GM19455 (cell line): ENCODE measurements at regions not wholly inside any gene's neighbourhood (a gene's known extent, or its start where the extent isn't known, plus 50 kb on each side); places are given as distances from the start of the nearest gene placed in this dataset.

ENCODE experiments used
- ATAC-seq: cut with Tn5 transposase; IDR thresholded peaks from one replicate; pipeline ENCODE4 v1.9.1; 2021; ENCODE audit not compliant: unreplicated experiment

DNA sequence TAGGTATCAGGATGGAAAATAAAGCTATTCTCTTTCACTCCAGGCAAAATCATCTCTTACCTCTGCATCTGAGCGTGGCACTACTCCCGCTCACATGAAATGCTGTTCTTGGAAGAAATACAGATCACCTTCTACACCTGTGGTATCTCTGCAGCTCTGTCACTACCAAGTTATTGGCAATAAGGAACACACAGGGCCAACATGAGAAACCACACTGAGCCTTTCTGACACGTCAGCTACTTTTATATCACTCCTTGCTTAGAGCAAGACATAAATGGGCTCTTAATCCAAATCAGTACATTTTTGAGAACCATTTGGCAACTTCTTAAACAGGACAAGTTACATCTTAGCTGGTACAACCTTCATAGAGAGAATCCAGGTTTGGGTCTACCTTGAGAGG is 101.8 kb upstream of the GUCY1A1 start:
- ATAC-seq = no peak

DNA sequence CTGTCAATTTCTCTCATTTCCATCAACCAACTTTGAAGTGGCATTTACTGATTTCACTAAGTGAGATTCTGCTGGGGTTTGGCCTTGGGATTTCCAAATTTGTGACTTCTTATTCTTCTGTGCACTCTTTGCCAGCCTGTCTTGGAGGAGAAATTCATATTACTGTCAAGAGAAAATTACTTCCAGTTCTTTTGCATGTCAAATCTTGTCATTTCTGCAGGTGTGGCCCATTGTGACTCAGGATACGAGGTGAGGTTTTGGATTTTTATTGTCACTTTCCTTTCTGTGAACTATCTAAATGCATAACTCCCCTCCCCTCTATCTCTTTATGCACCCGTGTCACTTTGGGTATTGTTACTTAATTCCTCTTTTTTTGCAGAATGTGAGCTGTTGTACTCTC is 102.6 kb upstream of the GUCY1A1 start:
- ATAC-seq = no peak

DNA sequence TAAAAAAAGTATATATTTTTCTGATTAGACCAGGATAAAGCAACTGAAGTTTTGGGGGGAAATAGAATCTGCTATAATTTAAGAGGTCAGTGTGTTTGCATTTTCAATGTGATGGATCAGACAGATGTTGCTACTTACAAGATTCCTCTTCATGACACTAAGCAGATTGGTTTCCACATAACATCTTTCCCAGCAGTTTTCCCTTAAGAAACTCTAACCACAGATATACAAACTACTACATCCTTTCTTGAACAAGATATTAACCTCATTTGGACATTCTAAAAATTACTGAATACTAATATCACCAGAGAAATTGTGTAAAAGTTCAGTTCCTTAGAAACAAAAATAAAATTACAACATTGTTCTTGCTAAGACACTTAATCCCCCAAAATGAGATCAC is 106.7 kb upstream of the GUCY1A1 start:
- no peak for ATAC-seq

DNA sequence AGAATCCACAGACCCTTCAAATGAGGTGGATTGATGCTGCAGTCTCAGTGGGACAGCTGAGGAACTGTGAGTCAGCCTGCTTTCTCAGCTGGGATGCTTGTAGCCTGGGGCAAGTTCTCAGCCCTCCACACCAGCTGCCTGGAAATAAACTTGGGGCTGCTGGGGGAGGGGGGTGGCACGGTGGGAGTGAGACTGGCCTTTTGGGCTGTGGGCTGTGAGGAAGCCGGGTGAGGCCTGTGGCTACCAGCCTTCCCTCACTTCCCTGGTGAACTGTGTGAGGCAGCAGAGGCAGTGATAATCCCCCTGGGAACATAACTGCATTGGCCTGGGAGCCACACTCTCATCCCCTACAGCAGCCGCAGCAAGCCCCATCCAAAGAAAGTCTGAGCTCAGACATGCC is 114.5 kb upstream of the GUCY1A1 start:
- no peak for ATAC-seq

DNA sequence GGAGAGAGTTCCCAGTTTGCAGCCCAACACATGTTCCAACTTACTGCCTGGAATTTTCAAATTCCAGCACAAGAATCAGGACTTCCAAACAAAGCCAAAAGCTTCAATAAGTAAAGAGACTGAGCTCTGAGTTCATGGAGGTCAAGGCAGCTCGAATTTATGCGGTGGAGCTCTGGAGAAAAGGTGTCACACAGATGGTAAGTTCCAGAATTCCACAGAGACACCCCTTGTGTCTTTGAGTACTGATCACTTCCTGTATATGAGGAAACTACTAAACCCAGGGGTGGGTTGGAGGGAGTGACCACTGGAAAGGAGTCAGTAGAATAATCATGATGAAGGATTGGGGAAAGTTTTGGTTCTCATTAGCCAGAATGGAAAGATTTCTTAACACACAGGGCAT is 118.5 kb upstream of the GUCY1A1 start:
- no peak for ATAC-seq

DNA sequence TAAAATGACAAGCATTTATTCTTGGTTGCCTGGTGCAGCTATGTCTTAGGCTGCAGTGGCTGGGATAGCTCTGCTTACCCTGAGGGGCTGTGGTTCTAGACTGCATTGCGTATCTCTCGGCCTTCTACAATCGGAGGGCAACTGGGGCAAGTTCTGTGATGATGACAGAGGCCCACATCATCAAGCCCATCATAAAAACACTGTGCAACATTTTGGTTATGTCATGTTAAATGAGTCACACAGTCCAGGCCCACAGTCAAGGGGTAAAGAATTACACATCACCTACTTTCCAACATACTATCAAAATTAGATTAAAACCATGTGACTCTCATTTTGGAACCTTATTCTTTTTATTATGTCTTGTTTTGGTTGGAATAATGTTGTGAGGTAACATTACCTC is 120.2 kb upstream of the GUCY1A1 start:
- ATAC-seq = no peak

DNA sequence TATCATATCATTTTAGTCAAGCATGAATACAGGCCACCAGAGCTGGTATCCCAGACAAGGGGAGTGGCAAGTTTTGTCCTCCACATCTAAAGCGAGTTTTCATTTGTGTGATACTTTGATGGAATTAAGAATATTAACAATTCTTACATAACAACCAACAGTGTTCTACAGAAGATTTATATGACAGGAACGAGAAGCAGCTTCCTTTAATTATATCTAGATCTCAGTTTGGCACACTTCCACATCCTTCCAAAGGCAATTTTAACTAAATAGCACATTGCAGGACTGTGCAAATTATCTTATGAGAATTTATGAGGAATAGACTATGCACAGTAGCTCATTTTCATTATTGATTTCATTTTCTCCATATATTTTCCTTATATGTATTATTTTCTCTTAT is 121.2 kb upstream of the GUCY1A1 start:
- no peak for ATAC-seq

DNA sequence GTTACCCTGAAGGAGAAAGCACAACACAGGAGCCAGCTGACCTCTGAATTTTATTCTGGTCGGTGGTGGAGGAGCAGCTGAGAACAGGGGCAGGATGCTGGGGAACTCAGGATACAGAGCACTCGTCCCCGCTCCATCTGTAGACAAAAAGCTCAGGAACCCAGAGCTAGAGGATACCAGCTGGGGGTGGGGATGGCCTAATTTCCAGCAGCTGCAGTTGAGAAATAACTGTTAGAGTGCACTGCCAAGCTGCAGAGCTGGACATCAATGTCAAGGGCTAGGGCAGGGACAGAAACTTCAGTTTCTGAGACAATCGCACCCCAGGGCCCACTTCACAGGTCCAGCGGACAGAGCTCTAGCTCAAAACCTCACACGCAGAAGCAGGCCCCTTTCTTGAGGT is 122.1 kb upstream of the GUCY1A1 start:
- ATAC-seq = no peak

DNA sequence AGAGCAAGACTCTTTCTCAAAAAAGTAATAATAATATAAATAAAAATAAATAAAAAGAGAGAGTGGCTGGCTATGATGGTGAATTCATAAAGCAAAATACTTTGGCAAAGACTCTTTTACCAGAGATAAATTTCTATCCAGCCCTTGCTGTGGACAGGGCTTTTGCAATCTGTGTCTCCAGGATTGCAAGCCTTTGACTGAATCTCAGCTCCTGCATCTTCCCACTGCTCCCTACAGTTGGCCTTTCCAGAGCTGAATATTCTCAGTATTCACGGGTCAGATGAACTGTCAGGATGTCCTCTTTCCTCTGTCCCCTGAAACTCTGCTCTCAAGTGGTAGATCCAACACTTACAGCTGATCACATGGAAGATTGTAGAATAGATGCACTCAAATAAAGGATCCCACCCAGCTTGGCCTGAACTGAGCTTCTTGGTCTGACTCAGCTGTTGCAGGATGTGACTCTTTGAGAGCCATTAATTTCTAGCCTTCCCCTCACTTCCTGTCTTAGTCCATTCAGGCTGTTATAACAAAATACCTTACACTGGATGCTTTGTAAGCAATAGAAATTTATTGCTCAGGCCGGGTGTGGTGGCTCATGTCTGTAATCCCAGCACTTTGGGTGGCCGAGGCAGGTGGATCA is 123.4 kb upstream of the GUCY1A1 start:
- no peak for ATAC-seq

DNA sequence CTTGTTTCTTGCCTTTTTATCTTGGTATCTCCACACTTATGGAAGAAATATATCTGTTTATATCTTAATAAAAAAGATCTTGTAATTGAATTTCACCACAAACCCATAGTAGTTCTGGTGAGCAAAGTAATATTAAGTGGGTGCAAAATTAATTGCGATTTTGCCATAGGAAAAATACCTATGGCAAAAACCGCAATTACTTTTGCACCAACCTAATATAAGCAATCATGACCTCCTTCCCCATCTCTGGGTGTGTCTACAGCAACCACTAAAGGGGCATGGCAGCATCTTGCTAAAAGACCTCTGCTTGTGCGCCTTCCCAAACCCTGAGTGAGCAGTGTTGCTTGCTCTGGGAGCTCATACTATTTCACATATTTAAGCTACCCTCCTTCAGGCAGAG is 124.2 kb upstream of the GUCY1A1 start:
- ATAC-seq = no peak

DNA sequence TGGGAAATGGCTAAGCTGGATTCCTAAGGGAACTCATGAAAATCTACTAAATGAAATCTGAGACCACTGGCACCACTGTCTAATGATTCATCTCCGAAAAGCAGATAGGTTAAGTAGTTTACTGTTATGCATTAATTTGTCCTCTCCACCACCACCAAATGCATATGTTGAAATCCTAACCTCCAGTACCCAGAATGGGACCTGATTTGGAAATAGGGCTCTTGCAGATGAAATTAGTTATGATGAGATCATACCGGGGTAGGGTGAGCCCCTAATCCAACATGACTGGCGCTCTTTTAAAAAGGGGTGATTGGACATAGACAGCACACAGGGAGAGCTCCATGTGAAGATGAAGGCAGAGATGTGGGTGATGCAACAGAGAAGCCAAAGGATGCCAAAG is 124.9 kb upstream of the GUCY1A1 start:
- ATAC-seq = no peak

DNA sequence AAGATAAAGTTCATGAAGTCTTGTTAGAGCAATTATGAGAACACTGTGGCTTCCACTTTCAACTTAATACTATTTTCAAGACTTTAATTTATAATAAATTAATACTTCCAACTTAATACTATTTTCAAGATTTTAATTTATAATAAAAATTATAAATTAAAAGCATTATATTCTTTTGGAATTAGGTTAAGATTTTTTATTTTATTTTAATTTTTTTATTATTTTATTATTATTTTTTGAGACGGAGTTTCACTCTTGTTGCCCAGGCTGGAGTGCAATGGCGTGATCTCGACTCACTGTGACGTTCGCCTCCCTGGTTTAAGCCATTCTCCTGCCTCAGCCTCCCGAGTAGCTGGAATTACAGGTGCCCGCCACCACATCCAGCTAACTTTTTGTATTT is 126.0 kb upstream of the GUCY1A1 start:
- ATAC-seq = no peak

DNA sequence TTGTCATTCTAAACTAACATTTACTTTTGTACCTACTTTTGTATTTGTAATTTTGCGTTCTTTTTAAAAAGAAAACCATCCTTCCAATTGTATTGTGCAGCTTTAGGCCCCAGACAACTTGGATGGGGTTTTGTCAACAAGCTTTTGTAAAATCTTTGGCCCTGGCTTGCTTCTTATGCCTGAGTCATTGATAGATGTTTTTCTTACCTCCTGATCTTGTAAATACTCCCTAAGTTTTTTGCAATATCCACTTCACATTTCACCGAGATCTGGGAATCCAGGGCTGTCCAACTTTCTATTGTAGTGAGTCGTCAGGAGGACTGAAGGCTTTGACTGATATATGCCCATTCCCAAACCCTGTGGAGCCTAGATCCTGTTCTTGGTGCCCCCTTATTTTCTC is 126.9 kb upstream of the GUCY1A1 start:
- ATAC-seq = no peak

DNA sequence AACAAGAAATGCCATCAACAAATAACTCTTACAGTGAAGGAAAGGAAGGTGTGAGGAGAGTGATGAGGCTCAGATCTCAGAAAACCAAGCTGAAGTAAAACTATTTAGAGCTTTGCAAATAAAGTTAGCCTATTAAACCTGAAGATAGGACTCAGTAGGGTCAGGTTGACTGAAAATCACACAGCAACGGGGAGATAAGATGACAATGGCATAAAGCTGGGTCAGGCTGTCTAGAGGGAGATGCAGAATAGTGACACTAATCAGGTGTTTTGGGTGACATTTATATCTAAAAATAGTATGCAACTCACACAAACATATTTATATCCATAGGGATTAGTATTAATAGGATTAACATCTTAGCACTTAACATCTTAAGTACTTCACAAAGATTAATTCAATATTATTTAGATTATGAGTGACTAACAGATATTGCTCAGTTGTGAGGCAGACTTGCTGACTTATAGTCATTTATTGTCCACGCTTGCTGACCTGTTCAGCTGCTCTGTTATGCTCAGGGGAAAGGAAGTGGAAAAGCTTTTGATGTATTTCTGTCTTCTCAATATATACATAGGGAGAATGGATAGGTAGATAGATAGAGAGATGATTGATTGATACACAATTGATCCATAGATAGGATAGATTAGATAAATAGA is 130.7 kb upstream of the GUCY1A1 start:
- ATAC-seq = no peak

DNA sequence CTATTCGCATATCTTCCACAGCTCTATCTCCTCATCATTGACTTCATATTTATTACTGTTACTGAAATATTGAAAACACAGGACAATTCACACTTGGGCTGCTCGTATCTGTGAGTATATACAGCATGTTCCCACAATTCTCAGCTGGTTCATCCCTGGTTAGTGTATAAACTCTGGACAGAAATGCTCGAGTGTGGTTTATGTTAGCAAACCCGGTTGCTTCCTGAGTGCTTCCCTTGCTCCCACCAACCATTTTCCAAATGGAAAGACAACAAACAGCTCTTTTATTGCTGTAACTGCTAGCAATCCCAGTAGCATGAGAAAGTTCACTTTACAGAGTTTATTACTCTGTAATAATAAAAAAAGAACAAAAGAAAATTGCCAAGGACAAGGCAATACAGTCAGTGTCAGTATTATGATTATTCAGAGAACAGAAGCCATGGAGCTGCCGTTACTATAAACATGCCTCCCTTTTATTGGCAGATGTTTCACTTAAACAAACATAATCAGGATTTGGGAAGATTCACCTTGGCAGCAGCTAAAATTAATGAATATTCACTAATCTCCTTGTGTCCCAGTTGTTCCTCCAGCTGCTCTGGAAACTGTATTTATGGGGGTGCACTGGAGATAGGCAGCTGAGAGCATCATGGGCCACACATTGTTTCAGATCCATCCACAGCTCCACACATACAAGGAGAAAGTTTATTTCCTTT is 134.1 kb upstream of the GUCY1A1 start:
- no peak for ATAC-seq

DNA sequence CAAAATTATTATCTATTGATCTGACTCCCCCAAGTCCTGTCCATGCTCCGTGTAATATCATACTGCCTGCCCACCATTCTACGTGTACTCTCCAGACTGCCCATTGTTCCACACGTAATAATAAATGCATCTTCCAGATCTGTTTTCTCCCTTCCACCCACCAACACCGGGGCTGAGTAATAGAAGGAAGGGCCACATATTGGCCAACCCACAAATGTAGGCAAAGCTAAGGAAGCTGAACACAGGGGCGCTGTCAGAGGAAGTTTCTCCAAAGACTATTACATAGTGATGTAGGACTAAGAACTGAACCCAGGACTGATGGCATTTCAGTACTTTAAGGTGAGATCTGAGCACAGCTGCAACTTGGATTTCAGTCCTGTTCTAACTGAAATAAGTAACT is 135.8 kb upstream of the GUCY1A1 start:
- ATAC-seq = no peak

DNA sequence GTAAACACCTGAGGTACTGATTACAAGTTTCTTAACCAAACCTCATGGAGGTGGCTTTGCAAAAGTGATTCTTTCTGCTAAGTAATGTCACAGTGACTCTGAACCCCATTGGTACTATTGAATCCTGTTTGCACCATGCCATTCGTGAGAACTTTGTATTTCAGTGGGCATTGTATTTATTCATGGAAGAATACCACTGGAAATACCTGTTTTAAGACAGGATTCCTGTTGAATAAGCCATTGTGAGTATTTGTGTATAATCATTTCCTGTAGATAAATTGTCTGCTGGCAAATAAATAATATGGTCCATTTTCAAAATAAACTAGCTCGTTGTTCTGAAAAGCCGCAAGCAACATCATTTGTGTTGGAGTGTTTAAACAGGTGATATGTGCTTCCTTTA is 136.4 kb upstream of the GUCY1A1 start:
- no peak for ATAC-seq

DNA sequence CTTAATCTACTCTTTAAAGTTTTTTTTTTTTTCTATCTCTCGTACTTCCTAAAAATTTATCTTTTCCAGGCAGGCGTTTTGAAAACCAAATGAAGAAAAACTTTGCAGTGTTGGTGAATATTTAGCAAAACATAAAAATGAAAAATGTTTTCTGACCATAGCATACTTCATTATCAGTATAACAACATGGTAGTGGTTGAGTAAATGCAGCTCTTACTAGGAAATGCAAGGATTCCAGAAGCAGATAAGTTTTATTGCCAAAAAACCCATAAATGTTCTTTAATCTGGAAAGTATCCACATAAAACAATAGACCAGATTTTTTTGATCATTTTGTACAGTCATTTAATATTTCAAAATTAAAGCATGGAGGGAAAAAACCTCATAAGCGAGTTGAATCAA is 136.9 kb upstream of the GUCY1A1 start:
- ATAC-seq = no peak

DNA sequence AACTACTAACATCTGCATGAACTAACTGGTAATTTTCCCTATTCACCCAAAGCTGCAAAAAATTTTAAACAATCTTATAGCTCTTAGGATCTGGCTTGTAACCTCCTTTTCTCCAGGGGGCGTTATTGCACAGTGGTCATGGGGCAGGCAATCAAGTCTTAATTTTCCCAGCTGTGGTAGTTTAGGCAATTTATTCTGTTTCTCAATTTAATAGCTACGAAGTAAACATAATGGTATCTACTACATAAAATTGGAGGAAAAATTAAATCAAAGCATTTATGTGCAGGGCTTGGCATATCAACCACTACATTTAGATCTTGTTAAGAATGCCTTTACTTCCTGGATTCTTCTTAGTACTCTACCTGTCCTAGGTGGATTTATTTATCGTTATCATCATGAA is 137.4 kb upstream of the GUCY1A1 start:
- no peak for ATAC-seq

DNA sequence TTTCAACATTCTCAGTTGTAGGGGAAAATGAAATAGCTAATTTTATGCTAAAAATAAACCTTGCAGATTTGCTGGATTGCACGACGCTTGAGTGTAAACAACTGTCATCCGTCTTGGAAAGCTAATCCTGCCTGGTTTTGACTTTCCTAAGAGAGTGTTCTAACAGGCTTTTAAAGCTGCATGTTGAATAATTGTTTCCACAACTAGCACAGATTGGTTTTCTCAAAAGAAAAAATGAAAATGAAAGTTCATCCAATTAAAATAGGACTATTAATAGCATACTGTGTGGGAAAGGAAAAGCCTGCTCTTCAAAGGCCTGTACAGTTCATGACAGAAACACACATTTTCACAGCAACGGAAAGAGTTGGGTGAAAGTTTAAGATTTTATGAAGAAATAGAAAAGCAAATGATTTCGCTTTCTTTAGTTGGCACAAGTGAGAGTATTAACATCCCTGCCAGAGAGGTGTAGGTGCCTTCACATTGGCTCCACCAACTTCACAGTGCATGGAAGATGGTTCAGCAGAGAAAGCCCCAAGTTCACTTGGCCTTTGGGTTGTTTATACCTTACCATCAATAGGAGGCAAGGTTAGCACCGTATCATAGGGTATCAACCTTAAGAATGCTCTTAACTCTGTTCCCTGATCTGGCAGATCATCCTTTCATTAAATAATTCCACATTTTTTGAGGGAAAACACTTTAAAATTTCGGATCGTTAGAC is 140.0 kb upstream of the GUCY1A1 start:
- no peak for ATAC-seq

DNA sequence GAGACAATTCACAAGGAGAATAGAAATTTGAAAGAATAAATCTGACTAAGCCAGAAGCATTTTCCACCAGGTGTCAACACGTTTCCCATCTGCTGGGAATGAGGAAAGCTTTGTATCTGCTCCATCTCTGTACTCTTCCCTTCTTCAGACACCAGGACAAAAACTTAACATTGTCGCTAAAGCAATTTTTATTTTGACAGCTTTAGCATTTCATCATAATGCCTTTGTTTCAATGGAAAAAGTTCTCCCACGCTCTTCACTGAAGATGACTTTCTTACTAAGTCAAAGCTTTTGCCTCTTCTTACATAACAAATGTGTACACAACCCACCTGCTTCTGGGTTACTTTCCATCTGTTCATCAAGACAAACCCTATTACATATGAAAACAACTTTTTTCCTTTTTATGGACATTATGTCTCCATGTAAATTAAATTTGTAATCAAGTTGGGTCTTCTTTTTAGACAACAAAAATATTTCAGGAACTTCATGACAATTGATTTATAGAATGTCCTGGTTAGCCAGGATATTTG is 141.7 kb upstream of the GUCY1A1 start:
- no peak for ATAC-seq

DNA sequence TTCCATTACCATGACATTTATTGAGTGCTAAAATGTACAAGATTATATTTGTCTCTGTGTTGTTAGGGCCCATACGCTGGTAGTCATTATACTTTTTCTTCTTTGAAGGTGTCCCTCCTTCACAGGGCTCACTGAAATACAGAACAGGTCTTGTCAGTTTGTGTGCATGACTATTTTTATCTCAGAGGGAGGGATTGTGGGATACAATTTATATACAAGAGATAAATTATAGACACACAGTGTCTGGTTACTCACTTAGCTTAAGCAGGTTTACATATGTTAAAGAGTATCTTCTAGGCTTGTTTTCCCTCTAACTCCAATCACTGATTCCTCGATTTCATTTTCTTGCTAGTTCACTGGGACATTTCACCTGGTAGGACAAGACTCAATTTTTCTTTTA is 143.3 kb upstream of the GUCY1A1 start:
- ATAC-seq = no peak
